ENCODE measurements at regions not wholly inside any gene's neighbourhood (a gene's known extent, or its start where the extent isn't known, plus 50 kb on each side); places are given as distances from the start of the nearest gene placed in this dataset.

DNA sequence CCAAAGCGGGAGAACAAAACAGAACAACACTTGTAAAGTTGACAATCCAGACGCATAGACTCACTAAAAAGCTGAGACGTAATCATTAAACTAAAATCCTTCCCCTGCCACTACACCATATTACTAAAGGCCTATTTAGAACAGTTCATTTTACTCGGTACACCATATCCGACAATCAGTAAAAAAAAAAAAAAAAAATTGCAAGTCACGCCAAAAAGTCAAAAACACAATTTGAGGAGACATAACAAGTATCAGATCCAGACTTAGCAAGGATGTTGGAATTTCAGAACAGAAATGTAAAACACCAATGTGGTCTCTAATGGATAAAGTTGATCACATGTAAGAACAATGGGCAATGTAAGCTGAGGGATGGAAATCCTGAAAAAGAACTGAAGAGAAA is 1899.4 kb downstream of the STIM2 start:
- TF ChIP-seq CTCF (IDR thresholded peaks at IDR 0.05): no peak
- no peak for TF ChIP-seq POLR2A (IDR thresholded peaks at IDR 0.05)

All from body of pancreas (tissue), 4 donors.